ENCODE measurements at regions not wholly inside any gene's neighbourhood (a gene's known extent, or its start where the extent isn't known, plus 50 kb on each side); places are given as distances from the start of the nearest gene placed in this dataset.

- TF ChIP-seq USF1 (IDR thresholded peaks at IDR 0.05) (no peak), REST (IDR thresholded peaks at IDR 0.05; ENCODE audit: low read depth) (no peak), EP300 (IDR thresholded peaks at IDR 0.05; ENCODE audit: borderline replicate concordance) (no peak), RAD21 (IDR thresholded peaks at IDR 0.05; ENCODE audit: low read depth) (no peak), TCF12 (IDR thresholded peaks at IDR 0.05; ENCODE audit: low read depth) (no peak), CEBPB (IDR thresholded peaks at IDR 0.05) (no peak), TAF1 (IDR thresholded peaks at IDR 0.05; ENCODE audit: low read depth) (no peak), FOXM1 (IDR thresholded peaks at IDR 0.05; ENCODE audit: borderline replicate concordance, low read depth) (no peak), MAX (IDR thresholded peaks at IDR 0.05) (no peak), TEAD4 (IDR thresholded peaks at IDR 0.05) (no peak), YY1 (IDR thresholded peaks at IDR 0.05; ENCODE audit: low read depth) (no peak), EGR1 (IDR thresholded peaks at IDR 0.05) (no peak), NFIC (IDR thresholded peaks at IDR 0.05) (no peak)
Observed at GRCh38 chr9:25284365-25284764, 393.9 kb downstream of the TUSC1 start.
